Natural killer cell (primary cell): ENCODE measurements at regions not wholly inside any gene's neighbourhood (a gene's known extent, or its start where the extent isn't known, plus 50 kb on each side); places are given as distances from the start of the nearest gene placed in this dataset.

ENCODE experiments used
- ATAC-seq, 3 donors: fragments of 150-1000 bp in 2 of 3; fragments of 200-7000 bp in 1 of 3; cut with Tn5 transposase; 1 replicate in 1 of 3; 2 replicates in 2 of 3; pipeline ENCODE4 v1.10.0; 2021; ENCODE audit warnings: mild to moderate bottlenecking in 2 of 3, moderate library complexity in 2 of 3
- DNase-seq, 2 donors: peaks; one replicate each; pipeline versions ENCODE4 v3.0.0 to v3.0.0-alpha.2; 2013 to 2021; ENCODE audit warnings: mixed read lengths in 1 of 2
- H3K27ac ChIP-seq: one replicate; pipeline ENCODE4 v1.5.1; 2013; ENCODE audit warnings: mild to moderate bottlenecking, low read length
- H3K27me3 ChIP-seq: one replicate; pipeline ENCODE4 v1.6.1; 2013; ENCODE audit warnings: low read length; ENCODE audit not compliant: control insufficient read depth, insufficient read depth
- H3K36me3 ChIP-seq: one replicate; pipeline ENCODE4 v1.6.1; 2013; ENCODE audit warnings: low read length; ENCODE audit not compliant: control insufficient read depth, insufficient read depth
- H3K4me1 ChIP-seq: one replicate; pipeline ENCODE4 v1.6.1; 2013; ENCODE audit warnings: low read length; ENCODE audit not compliant: control insufficient read depth, insufficient read depth
- H3K4me3 ChIP-seq: one replicate; pipeline ENCODE4 v1.5.1; 2013; ENCODE audit warnings: low read length
- H3K9me3 ChIP-seq: one replicate; pipeline ENCODE4 v1.6.1; 2013; ENCODE audit warnings: low read length; ENCODE audit not compliant: control insufficient read depth, insufficient read depth
- H3K27ac Mint-ChIP-seq, 2 donors: one replicate each; pipeline ENCODE4 v1.8.0; 2022; ENCODE audit warnings: mild to moderate bottlenecking in 2 of 2, mixed read lengths in 2 of 2, moderate library complexity in 1 of 2
- H3K27me3 Mint-ChIP-seq, 2 donors: one replicate each; pipeline ENCODE4 v1.8.0; 2022; ENCODE audit warnings: low read depth in 2 of 2, mixed read lengths in 2 of 2
- H3K36me3 Mint-ChIP-seq: one replicate; pipeline ENCODE4 v1.8.0; 2022; ENCODE audit warnings: mixed read lengths
- H3K4me1 Mint-ChIP-seq, 2 donors: one replicate each; pipeline ENCODE4 v1.8.0; 2022; ENCODE audit warnings: mixed read lengths in 2 of 2
- H3K4me3 Mint-ChIP-seq: one replicate; pipeline ENCODE4 v1.8.0; 2022; ENCODE audit warnings: mild to moderate bottlenecking, moderate library complexity, mixed read lengths
- H3K9me3 Mint-ChIP-seq, 2 donors: one replicate each; pipeline ENCODE4 v1.8.0; 2022; ENCODE audit warnings: mixed read lengths in 2 of 2
- CTCF ChIP-seq: fragments of 200-600 bp; IDR thresholded peaks from one replicate; pipeline ENCODE4 v1.8.0; 2022; ENCODE audit warnings: antibody characterized with exemption
- WGBS: methylation state at CpG from one replicate; pipeline ENCODE4 v1.1.7; 2013; ENCODE audit warnings: missing lambda C conversion rate; ENCODE audit not compliant: insufficient coverage; 5-methylcytosine and 5-hydroxymethylcytosine counted together
- intact Hi-C: fragments of 100-400 bp; cut with micrococcal nuclease; formaldehyde crosslinking; loops from one replicate; pipeline ENCODE4 v1.14.2; 2022

GRCh38 chr5:89513299-89514044 is 630.5 kb upstream of the MEF2C start:
- Mint-ChIP-seq H3K4me1 (no peaks in the 10 kb centered on the region), H3K9me3 (no peaks in the 10 kb centered on the region), H3K4me3 (no peak overlapping the region), H3K27ac (no peak overlapping the region), H3K27me3 (no peaks in the 10 kb centered on the region), H3K36me3 (no peaks in the 10 kb centered on the region)
- 80% methylated on average over 3 of the region's 3 CpGs for WGBS
- ATAC-seq, result no peak
- Histone ChIP-seq H3K4me3 (no peak overlapping the region), H3K27ac (no peak overlapping the region), H3K27me3 (no peaks in the 10 kb centered on the region), H3K36me3 (no peaks in the 10 kb centered on the region), H3K4me1 (no peaks in the 10 kb centered on the region), H3K9me3 (no peaks in the 10 kb centered on the region)
- no peak for TF ChIP-seq CTCF
- no peak for DNase-seq
- intact Hi-C loops, result no loop called here

- H3K4me1 Mint-ChIP-seq, result no peaks in the 10 kb centered on the region
- Histone ChIP-seq H3K27me3 (no peaks in the 10 kb centered on the region), H3K27ac (no peak overlapping the region), H3K9me3 (no peaks in the 10 kb centered on the region), H3K4me3 (no peak overlapping the region), H3K36me3 (no peaks in the 10 kb centered on the region), H3K4me1 (no peaks in the 10 kb centered on the region)
- no CpG with 5 or more reads among the region's 1 CpG for WGBS
- H3K27ac Mint-ChIP-seq, result no peak overlapping the region
- ATAC-seq (no peak), DNase-seq (no peak)
- intact Hi-C loops, result no loop called here
- no peak overlapping the region for H3K4me3 Mint-ChIP-seq
- H3K36me3 Mint-ChIP-seq, result no peaks in the 10 kb centered on the region
- peaks cover 0 to 3% of the 10 kb centered on the region in 2 donors for H3K9me3 Mint-ChIP-seq
- TF ChIP-seq CTCF, result no peak
- H3K27me3 Mint-ChIP-seq, result peaks cover 0 to 4% of the 10 kb centered on the region in 2 donors
Observed at GRCh38 chr5:89504051-89504450, 621.1 kb upstream of the MEF2C start.

- Mint-ChIP-seq H3K27ac (no peak overlapping the region), H3K4me3 (no peak overlapping the region), H3K36me3 (no peaks in the 10 kb centered on the region), H3K4me1 (no peaks in the 10 kb centered on the region), H3K27me3 (peaks cover 0 to 4% of the 10 kb centered on the region in 2 donors), H3K9me3 (peaks cover 0 to 3% of the 10 kb centered on the region in 2 donors)
- Histone ChIP-seq H3K27ac (no peak overlapping the region), H3K36me3 (no peaks in the 10 kb centered on the region), H3K9me3 (no peaks in the 10 kb centered on the region), H3K4me1 (no peaks in the 10 kb centered on the region), H3K4me3 (no peak overlapping the region), H3K27me3 (no peaks in the 10 kb centered on the region)
- intact Hi-C loops, result no loop called here
- ATAC-seq, result no peak
- 82% methylated on average over 1 of the region's 3 CpGs for WGBS
- no peak for DNase-seq
- no peak for TF ChIP-seq CTCF
Observed at GRCh38 chr5:89499787-89500186, 616.8 kb upstream of the MEF2C start.

- no peaks in the 10 kb centered on the region for H3K9me3 ChIP-seq
- 74% methylated on average over 4 of the region's 4 CpGs for WGBS
- H3K36me3 ChIP-seq, result no peaks in the 10 kb centered on the region
- ATAC-seq (no peak), DNase-seq (no peak)
- H3K27ac ChIP-seq, result no peak overlapping the region
- peaks cover 0 to 3% of the 10 kb centered on the region in 2 donors for H3K9me3 Mint-ChIP-seq
- H3K4me3 Mint-ChIP-seq, result no peak overlapping the region
- no peaks in the 10 kb centered on the region for H3K27me3 ChIP-seq
- H3K36me3 Mint-ChIP-seq, result no peaks in the 10 kb centered on the region
- intact Hi-C loops, result no loop called here
- no peak overlapping the region for H3K4me3 ChIP-seq
- no peaks in the 10 kb centered on the region for H3K4me1 ChIP-seq
- TF ChIP-seq CTCF, result no peak
- no peaks in the 10 kb centered on the region for H3K4me1 Mint-ChIP-seq
- H3K27me3 Mint-ChIP-seq, result peaks cover 0 to 4% of the 10 kb centered on the region in 2 donors
- no peak overlapping the region for H3K27ac Mint-ChIP-seq
Observed at GRCh38 chr5:89498699-89499098, 615.7 kb upstream of the MEF2C start.
